CD14-positive monocyte (primary cell): ENCODE measurements at regions not wholly inside any gene's neighbourhood (a gene's known extent, or its start where the extent isn't known, plus 50 kb on each side); places are given as distances from the start of the nearest gene placed in this dataset. TPM values are rescaled to one million over a fixed set of nuclear protein-coding genes. Genes with fewer than 3 reads are reported as not detected.

Experiments
- DNase-seq, 3 donors: peaks; one replicate each; pipeline ENCODE4 v3.0.0-alpha.2; 2011 to 2022
- H2AFZ ChIP-seq: 2 replicates; pipeline ENCODE4 v1.6.0; 2012; ENCODE audit warnings: mild to moderate bottlenecking, low read depth, low read length, inconsistent platforms; ENCODE audit not compliant: insufficient read depth, poor library complexity, severe bottlenecking
- H3K27ac ChIP-seq, 2 donors: 1 replicate in 1 of 2; 2 replicates in 1 of 2; pipeline ENCODE4 v1.5.1; 2012 to 2013; ENCODE audit warnings: low read length in 2 of 2, control low read depth in 1 of 2, inconsistent platforms in 1 of 2, low read depth in 1 of 2, mild to moderate bottlenecking in 1 of 2
- H3K27me3 ChIP-seq, 2 donors: one replicate each; pipeline versions ENCODE4 v1.6.0 to v1.6.1; 2011 to 2013; ENCODE audit warnings: low read length in 2 of 2; ENCODE audit not compliant: control insufficient read depth in 2 of 2, insufficient read depth in 2 of 2
- H3K36me3 ChIP-seq, 2 donors: replicated peaks in 1 of 2; 1 replicate in 1 of 2; 2 replicates in 1 of 2; pipeline versions ENCODE4 v1.5.1 to v1.6.1; 2012 to 2013; ENCODE audit warnings: low read length in 2 of 2, control low read depth in 1 of 2, inconsistent platforms in 1 of 2, mild to moderate bottlenecking in 1 of 2; ENCODE audit not compliant: insufficient read depth in 2 of 2, control insufficient read depth in 1 of 2
- H3K4me1 ChIP-seq, 2 donors: 1 replicate in 1 of 2; 2 replicates in 1 of 2; pipeline versions ENCODE4 v1.5.1 to v1.6.1; 2012 to 2013; ENCODE audit warnings: low read length in 2 of 2, control low read depth in 1 of 2, inconsistent platforms in 1 of 2, mild to moderate bottlenecking in 1 of 2, moderate library complexity in 1 of 2; ENCODE audit not compliant: insufficient read depth in 2 of 2, control insufficient read depth in 1 of 2
- H3K4me2 ChIP-seq: replicated peaks from 2 replicates; pipeline ENCODE3; 2012; ENCODE audit warnings: low read length, moderate library complexity, mild to moderate bottlenecking; ENCODE audit not compliant: poor library complexity, severe bottlenecking; ENCODE audit errors: extremely low read depth
- H3K4me3 ChIP-seq, 3 experiments: fragments of 200-600 bp in 1 of 3; sonication (generic) in 1 of 3; replicated peaks in 1 of 3; 1 replicate in 2 of 3; 2 replicates in 1 of 3; pipeline ENCODE4 v1.5.1; 2011 to 2013; ENCODE audit warnings: low read length in 3 of 3, mild to moderate bottlenecking in 3 of 3, control low read depth in 2 of 3, low read depth in 2 of 3, inconsistent platforms in 1 of 3, moderate library complexity in 1 of 3
- H3K79me2 ChIP-seq: 2 replicates; pipeline ENCODE4 v1.6.0; 2012; ENCODE audit warnings: mild to moderate bottlenecking, control low read depth, inconsistent platforms, low read length, moderate library complexity; ENCODE audit not compliant: insufficient read depth
- H3K9ac ChIP-seq: 2 replicates; pipeline ENCODE4 v1.6.0; 2017; ENCODE audit warnings: low read length, mild to moderate bottlenecking; ENCODE audit not compliant: insufficient read depth, poor library complexity, severe bottlenecking
- H3K9me3 ChIP-seq, 2 donors: replicated peaks in 1 of 2; 1 replicate in 1 of 2; 2 replicates in 1 of 2; pipeline versions ENCODE4 v1.5.1 to v1.6.1; 2012 to 2013; ENCODE audit warnings: low read length in 2 of 2, control low read depth in 1 of 2; ENCODE audit not compliant: control insufficient read depth in 1 of 2, insufficient read depth in 1 of 2
- H4K20me1 ChIP-seq: 2 replicates; pipeline ENCODE4 v1.6.0; 2012; ENCODE audit warnings: mild to moderate bottlenecking, low read length, control low read depth, moderate library complexity; ENCODE audit not compliant: insufficient read depth
- H3K27ac Mint-ChIP-seq, 7 donors: one replicate each; pipeline ENCODE4 v1.8.0; 2020; ENCODE audit warnings: mild to moderate bottlenecking in 7 of 7, mixed read lengths in 7 of 7, moderate library complexity in 6 of 7, inconsistent platforms in 2 of 7
- H3K27me3 Mint-ChIP-seq, 3 donors: one replicate each; pipeline ENCODE4 v1.8.0; 2021 to 2022; ENCODE audit warnings: low read depth in 3 of 3, mild to moderate bottlenecking in 3 of 3, mixed read lengths in 3 of 3, moderate library complexity in 3 of 3, inconsistent platforms in 1 of 3
- H3K36me3 Mint-ChIP-seq, 2 donors: one replicate each; pipeline ENCODE4 v1.8.0; 2020; ENCODE audit warnings: mixed read lengths in 2 of 2, inconsistent platforms in 1 of 2, mild to moderate bottlenecking in 1 of 2
- H3K4me1 Mint-ChIP-seq: one replicate; pipeline ENCODE4 v1.8.0; 2020; ENCODE audit warnings: mild to moderate bottlenecking, mixed read lengths
- H3K4me3 Mint-ChIP-seq, 2 donors: one replicate each; pipeline ENCODE4 v1.8.0; 2020; ENCODE audit warnings: mild to moderate bottlenecking in 2 of 2, mixed read lengths in 2 of 2, moderate library complexity in 1 of 2
- H3K9me3 Mint-ChIP-seq, 7 donors: one replicate each; pipeline ENCODE4 v1.8.0; 2020 to 2022; ENCODE audit warnings: mixed read lengths in 7 of 7, mild to moderate bottlenecking in 6 of 7, moderate library complexity in 6 of 7, inconsistent platforms in 2 of 7
- WGBS: methylation state at CpG from one replicate; pipeline ENCODE4 v1.1.5; 2013; ENCODE audit warnings: missing lambda C conversion rate; ENCODE audit not compliant: insufficient coverage; 5-methylcytosine and 5-hydroxymethylcytosine counted together
- intact Hi-C, 2 donors: fragments of 100-400 bp; cut with micrococcal nuclease; formaldehyde crosslinking; loops; one replicate each; pipeline versions ENCODE4 v1.15.0 to v1.15.1; 2023
- small RNA-seq: library from RNA; depleted of rRNA; stranded (forward); fragments of <200 nt; gene quantifications from one replicate; pipeline ENCODE3, GENCODE V24; 2012; ENCODE audit warnings: low read depth; ENCODE audit not compliant: insufficient read length
- TF ChIP-seq, protein P1 (sequence below): fragments of 200-600 bp; IDR thresholded peaks from one replicate; pipeline ENCODE4 v1.8.0; 2022; ENCODE audit warnings: antibody characterized with exemption, mild to moderate bottlenecking

DNA sequence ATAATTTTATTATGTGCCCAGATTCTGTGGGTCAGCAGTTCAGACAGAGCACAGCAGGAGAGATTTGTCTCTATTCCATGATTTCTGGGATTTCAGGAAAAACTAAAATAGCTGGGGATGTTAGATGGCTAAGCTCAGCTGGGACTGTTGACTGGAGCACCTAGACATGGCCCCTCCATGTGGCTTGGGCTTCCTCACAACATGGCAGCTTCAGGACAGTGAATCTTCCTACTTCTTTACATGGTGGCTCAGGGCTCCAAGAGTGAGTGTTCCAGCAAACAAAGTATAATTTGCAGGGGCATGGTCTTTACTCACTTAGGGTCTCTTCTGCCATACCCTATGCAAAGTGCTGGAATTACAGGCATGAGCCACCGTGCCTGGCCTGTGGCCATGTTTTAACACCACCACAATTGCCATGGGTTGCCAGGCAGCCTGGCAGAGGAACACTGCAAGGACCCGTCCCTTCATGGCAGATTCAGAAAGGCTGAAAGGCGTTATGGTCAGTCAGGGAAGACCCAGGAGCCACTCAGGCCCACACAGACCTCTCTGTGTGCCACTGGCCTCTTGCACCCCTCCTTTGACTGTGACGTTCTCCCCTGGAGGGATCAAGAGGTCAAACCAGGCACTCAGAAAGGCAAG, 50.8 kb upstream of the ZMIZ1 start:
- peaks cover 8 to 12% of the 10 kb centered on the region in 2 donors for H3K9me3 ChIP-seq
- 100% methylated on average over 4 of the region's 4 CpGs for WGBS
- H3K4me3 ChIP-seq = no peak overlapping the region
- intact Hi-C loops = no loop called here
- TF ChIP-seq, protein P1, sequence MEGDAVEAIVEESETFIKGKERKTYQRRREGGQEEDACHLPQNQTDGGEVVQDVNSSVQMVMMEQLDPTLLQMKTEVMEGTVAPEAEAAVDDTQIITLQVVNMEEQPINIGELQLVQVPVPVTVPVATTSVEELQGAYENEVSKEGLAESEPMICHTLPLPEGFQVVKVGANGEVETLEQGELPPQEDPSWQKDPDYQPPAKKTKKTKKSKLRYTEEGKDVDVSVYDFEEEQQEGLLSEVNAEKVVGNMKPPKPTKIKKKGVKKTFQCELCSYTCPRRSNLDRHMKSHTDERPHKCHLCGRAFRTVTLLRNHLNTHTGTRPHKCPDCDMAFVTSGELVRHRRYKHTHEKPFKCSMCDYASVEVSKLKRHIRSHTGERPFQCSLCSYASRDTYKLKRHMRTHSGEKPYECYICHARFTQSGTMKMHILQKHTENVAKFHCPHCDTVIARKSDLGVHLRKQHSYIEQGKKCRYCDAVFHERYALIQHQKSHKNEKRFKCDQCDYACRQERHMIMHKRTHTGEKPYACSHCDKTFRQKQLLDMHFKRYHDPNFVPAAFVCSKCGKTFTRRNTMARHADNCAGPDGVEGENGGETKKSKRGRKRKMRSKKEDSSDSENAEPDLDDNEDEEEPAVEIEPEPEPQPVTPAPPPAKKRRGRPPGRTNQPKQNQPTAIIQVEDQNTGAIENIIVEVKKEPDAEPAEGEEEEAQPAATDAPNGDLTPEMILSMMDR = no peak
- H3K36me3 ChIP-seq = no peaks in the 10 kb centered on the region
- no peaks in the 10 kb centered on the region for H3K27me3 ChIP-seq
- DNase-seq = no peak
- no peaks in the 10 kb centered on the region for H3K27me3 Mint-ChIP-seq
- H4K20me1 ChIP-seq = no peaks in the 10 kb centered on the region
- H3K27ac Mint-ChIP-seq = no peak overlapping the region
- no peak overlapping the region for H3K9ac ChIP-seq
- H3K27ac ChIP-seq = no peak overlapping the region
- no peaks in the 10 kb centered on the region for H3K36me3 Mint-ChIP-seq
- no peaks in the 10 kb centered on the region for H3K4me1 Mint-ChIP-seq
- H3K4me1 ChIP-seq = no peaks in the 10 kb centered on the region
- peaks cover 6 to 10% (median 8%) of the 10 kb centered on the region in 7 donors for H3K9me3 Mint-ChIP-seq
- H3K4me2 ChIP-seq = no peak overlapping the region
- no peak overlapping the region for H3K4me3 Mint-ChIP-seq
- H3K79me2 ChIP-seq = no peaks in the 10 kb centered on the region
- H2AFZ ChIP-seq = no peak overlapping the region

DNA sequence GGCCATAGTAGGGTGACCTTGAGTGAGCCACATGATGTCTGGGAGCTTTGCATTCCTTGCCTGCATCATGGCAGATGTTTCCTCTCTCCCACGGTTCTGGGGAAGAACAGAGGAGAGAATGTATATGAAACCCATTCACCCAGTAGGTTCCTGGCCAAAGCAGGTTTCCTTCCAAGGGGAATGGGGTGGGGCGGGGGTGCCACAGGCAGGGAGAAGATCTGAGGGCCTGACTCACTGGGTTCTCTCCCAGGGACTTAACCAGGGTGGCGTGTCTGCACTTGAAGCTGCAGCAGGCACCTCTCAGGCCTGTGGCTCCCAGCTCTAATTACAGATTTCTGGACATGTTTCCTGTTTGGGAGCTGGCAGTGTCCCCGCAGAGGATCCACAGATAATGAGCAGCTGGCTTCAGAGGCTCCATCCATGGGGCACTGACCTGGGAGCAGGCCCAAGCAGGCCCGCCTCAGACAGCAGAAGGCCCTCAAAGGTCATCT, 50.2 kb upstream of the ZMIZ1 start:
- Histone ChIP-seq H3K79me2 (no peaks in the 10 kb centered on the region), H3K9me3 (peaks cover 8 to 12% of the 10 kb centered on the region in 2 donors), H4K20me1 (no peaks in the 10 kb centered on the region), H3K36me3 (no peaks in the 10 kb centered on the region), H2AFZ (no peak overlapping the region), H3K4me2 (no peak overlapping the region), H3K27ac (no peak overlapping the region), H3K4me1 (no peaks in the 10 kb centered on the region), H3K9ac (no peak overlapping the region), H3K27me3 (no peaks in the 10 kb centered on the region), H3K4me3 (no peak overlapping the region)
- Mint-ChIP-seq H3K36me3 (no peaks in the 10 kb centered on the region), H3K27ac (no peak overlapping the region), H3K27me3 (no peaks in the 10 kb centered on the region), H3K9me3 (peaks cover 6 to 10% (median 8%) of the 10 kb centered on the region in 7 donors), H3K4me3 (no peak overlapping the region), H3K4me1 (peaks cover under 1% of the 10 kb centered on the region)
- 94% methylated on average over 3 of the region's 5 CpGs for WGBS
- no peak for DNase-seq
- intact Hi-C loops = no loop called here
- TF ChIP-seq, protein P1 = no peak

Small RNA genes in the stretch of these regions (small RNA-seq; reads per million reads assigned to genes)
- not detected for gene RF00056
